ENCODE measurements at regions not wholly inside any gene's neighbourhood (a gene's known extent, or its start where the extent isn't known, plus 50 kb on each side); places are given as distances from the start of the nearest gene placed in this dataset.

DNA sequence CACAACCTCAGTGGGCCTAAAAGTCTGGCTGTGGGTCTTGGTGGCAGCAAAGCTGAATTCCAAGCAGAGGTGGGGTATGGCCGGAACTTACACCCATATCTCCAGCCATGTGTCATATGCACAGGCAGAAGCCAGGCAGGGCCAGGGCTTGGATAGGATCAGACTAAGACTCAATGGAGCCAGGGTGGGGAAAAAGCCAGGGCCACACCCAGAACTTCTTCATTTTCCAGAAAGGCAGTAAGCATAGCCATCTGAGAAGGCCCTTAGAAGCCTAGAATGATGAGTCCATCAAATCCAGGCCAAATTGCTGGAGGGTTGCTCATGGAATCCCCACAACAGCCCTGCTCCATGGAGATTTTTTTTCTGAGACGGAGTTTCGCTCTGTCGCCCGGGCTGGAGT, 116.2 kb upstream of the SRSF6 start:
- TF ChIP-seq, protein P1, sequence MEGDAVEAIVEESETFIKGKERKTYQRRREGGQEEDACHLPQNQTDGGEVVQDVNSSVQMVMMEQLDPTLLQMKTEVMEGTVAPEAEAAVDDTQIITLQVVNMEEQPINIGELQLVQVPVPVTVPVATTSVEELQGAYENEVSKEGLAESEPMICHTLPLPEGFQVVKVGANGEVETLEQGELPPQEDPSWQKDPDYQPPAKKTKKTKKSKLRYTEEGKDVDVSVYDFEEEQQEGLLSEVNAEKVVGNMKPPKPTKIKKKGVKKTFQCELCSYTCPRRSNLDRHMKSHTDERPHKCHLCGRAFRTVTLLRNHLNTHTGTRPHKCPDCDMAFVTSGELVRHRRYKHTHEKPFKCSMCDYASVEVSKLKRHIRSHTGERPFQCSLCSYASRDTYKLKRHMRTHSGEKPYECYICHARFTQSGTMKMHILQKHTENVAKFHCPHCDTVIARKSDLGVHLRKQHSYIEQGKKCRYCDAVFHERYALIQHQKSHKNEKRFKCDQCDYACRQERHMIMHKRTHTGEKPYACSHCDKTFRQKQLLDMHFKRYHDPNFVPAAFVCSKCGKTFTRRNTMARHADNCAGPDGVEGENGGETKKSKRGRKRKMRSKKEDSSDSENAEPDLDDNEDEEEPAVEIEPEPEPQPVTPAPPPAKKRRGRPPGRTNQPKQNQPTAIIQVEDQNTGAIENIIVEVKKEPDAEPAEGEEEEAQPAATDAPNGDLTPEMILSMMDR (IDR thresholded peaks at IDR 0.05; ENCODE audit: insufficient read depth, low read length) = no peak
- TF ChIP-seq GABPA (IDR thresholded peaks at IDR 0.05; ENCODE audit: low read depth) = no peak

Data from HL-60 (cell line).